Peyer's patch (tissue), 4 donors: ENCODE measurements at regions not wholly inside any gene's neighbourhood (a gene's known extent, or its start where the extent isn't known, plus 50 kb on each side); places are given as distances from the start of the nearest gene placed in this dataset.
"Not testable (repeated sequence)": the region's sequence is repeated elsewhere in the genome, so short reads cannot be mapped to it uniquely, and the experiment has no call there.

ENCODE experiments used
- DNase-seq, 3 donors: peaks; one replicate each; pipeline ENCODE4 v3.0.0-alpha.2; 2017 to 2019
- H3K27ac ChIP-seq, 4 donors: fragments of 200-600 bp; sonication (generic); one replicate each; pipeline ENCODE4 v1.5.1; 2016 to 2019
- H3K27me3 ChIP-seq, 2 donors: fragments of 200-600 bp; sonication (generic); one replicate each; pipeline ENCODE4 v1.5.1; 2019
- H3K36me3 ChIP-seq, 3 donors: fragments of 200-600 bp; sonication (generic); one replicate each; pipeline ENCODE4 v1.5.1; 2016 to 2019
- H3K4me1 ChIP-seq, 4 donors: fragments of 200-600 bp; sonication (generic); one replicate each; pipeline ENCODE4 v1.5.1; 2016 to 2019
- H3K4me3 ChIP-seq, 4 donors: fragments of 200-600 bp; sonication (generic); 1 replicate in 3 of 4; 2 replicates in 1 of 4; pipeline ENCODE4 v1.5.1; 2016 to 2019; ENCODE audit warnings: mild to moderate bottlenecking in 1 of 4
- H3K9me3 ChIP-seq, 4 donors: fragments of 200-600 bp; sonication (generic); one replicate each; pipeline ENCODE4 v1.5.1; 2016 to 2019; ENCODE audit warnings: mild to moderate bottlenecking in 1 of 4
- POLR2A ChIP-seq, 2 donors: fragments of 450-650 bp; IDR thresholded peaks; one replicate each; pipeline ENCODE4 v1.5.1; 2017; ENCODE audit warnings: antibody characterized with exemption in 2 of 2, mild to moderate bottlenecking in 2 of 2, moderate library complexity in 2 of 2
- TF ChIP-seq, protein P1 (sequence below), 6 experiments: fragments of 450-650 bp in 4 of 6; fragments of 200-600 bp in 2 of 6; sonication (generic) in 1 of 6; IDR thresholded peaks; one replicate each; pipeline ENCODE4 v1.5.1; 2017 to 2019; ENCODE audit warnings: antibody characterized with exemption in 6 of 6, mild to moderate bottlenecking in 3 of 6, moderate library complexity in 1 of 6

- Histone ChIP-seq H3K4me1 (no peaks in the 10 kb centered on the region), H3K4me3 (no peak overlapping the region), H3K27me3 (no peaks in the 10 kb centered on the region), H3K36me3 (no peaks in the 10 kb centered on the region), H3K9me3 (no peaks in the 10 kb centered on the region), H3K27ac (no peak overlapping the region)
- no peak for DNase-seq
- TF ChIP-seq POLR2A (IDR thresholded peaks at IDR 0.05), result no peak
- TF ChIP-seq, protein P1, sequence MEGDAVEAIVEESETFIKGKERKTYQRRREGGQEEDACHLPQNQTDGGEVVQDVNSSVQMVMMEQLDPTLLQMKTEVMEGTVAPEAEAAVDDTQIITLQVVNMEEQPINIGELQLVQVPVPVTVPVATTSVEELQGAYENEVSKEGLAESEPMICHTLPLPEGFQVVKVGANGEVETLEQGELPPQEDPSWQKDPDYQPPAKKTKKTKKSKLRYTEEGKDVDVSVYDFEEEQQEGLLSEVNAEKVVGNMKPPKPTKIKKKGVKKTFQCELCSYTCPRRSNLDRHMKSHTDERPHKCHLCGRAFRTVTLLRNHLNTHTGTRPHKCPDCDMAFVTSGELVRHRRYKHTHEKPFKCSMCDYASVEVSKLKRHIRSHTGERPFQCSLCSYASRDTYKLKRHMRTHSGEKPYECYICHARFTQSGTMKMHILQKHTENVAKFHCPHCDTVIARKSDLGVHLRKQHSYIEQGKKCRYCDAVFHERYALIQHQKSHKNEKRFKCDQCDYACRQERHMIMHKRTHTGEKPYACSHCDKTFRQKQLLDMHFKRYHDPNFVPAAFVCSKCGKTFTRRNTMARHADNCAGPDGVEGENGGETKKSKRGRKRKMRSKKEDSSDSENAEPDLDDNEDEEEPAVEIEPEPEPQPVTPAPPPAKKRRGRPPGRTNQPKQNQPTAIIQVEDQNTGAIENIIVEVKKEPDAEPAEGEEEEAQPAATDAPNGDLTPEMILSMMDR (IDR thresholded peaks at IDR 0.05), result no peak
These were observed 79.2 kb upstream of the CEP126 start for GRCh38 chr11:101835506-101836063.

DNA sequence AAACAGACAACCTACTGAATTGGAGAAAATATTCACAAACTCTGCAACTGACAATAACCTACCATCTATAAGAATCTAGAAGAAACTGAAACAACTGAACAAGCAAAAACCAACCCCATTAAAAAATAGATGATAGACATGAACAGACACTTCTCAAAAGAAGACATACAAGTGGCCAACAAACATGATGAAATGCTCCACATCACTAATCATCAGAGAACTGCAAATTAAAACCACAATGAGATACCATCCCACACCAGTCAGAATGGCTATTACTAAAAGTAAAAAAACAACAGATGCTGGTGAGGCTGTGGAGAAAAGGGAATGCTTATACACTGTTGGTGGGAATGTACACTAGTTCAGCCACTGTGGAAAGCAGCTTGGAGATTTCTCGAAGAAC lies 84.3 kb upstream of the CEP126 start:
- H3K27me3 ChIP-seq, H3K36me3 ChIP-seq, H3K4me3 ChIP-seq: not testable (repeated sequence)

GRCh38 chr11:101825531-101825930 lies 89.3 kb upstream of the CEP126 start:
- Histone ChIP-seq H3K9me3 (no peaks in the 10 kb centered on the region), H3K4me3 (no peak overlapping the region), H3K4me1 (no peaks in the 10 kb centered on the region), H3K36me3 (no peaks in the 10 kb centered on the region), H3K27me3 (no peaks in the 10 kb centered on the region), H3K27ac (no peak overlapping the region)
- TF ChIP-seq, protein P1 (IDR thresholded peaks at IDR 0.05), result no peak
- no peak for TF ChIP-seq POLR2A (IDR thresholded peaks at IDR 0.05)
- DNase-seq, result no peak

More for the DNA sequence above, 84.3 kb upstream of the CEP126 start:
- not testable (repeated sequence) for H3K27ac ChIP-seq, H3K4me1 ChIP-seq, H3K9me3 ChIP-seq, DNase-seq

DNA sequence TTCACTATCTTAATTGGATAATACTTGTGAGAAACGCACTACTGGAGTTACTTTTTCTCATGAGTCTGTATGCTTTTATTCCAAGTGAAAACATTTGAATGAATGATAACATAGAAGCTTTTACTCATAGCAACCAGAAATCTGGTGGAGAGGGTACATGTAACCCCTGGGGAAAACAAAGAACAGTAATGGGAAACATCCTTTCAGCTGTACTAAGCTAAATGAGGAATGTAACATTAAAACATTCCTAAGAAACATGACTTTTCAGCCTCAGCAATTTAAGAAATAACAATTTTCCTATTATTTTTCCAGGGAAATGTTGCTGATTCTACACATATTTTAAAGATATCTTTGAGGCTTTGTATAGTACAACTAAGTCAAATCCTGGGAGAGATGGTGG lies 97.2 kb upstream of the CEP126 start:
- Histone ChIP-seq H3K36me3 (no peaks in the 10 kb centered on the region), H3K4me1 (no peaks in the 10 kb centered on the region), H3K9me3 (no peaks in the 10 kb centered on the region), H3K4me3 (no peak overlapping the region), H3K27me3 (no peaks in the 10 kb centered on the region), H3K27ac (no peak overlapping the region)
- no peak for DNase-seq
- TF ChIP-seq, protein P1 (IDR thresholded peaks at IDR 0.05), result no peak
- TF ChIP-seq POLR2A (IDR thresholded peaks at IDR 0.05), result no peak

DNA sequence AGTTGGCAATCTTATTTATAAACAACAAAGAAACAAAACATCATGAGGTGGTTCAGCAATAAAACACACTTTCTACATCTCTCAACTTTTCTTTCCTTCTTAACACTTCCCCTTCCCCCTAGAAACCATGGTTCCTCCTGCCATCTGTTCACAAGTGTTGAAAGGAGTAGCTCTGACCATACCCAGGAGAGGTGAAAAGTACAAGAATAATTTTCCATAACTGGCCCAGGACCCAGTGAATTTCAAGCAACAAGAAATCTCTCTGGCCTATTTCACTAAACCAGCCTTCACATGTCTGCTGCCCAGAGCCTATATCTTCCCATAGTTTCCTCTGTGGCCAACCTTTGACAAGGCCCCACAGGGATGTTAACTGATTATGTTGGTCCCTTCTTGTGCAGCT lies 98.2 kb upstream of the CEP126 start:
- TF ChIP-seq POLR2A (IDR thresholded peaks at IDR 0.05), result no peak
- TF ChIP-seq, protein P1 (IDR thresholded peaks at IDR 0.05), result no peak
- H3K4me1 ChIP-seq, result no peaks in the 10 kb centered on the region
- no peaks in the 10 kb centered on the region for H3K9me3 ChIP-seq
- H3K4me3 ChIP-seq, result no peak overlapping the region
- DNase-seq, result no peak
- H3K36me3 ChIP-seq, result no peaks in the 10 kb centered on the region
- no peak overlapping the region for H3K27ac ChIP-seq
- H3K27me3 ChIP-seq, result no peaks in the 10 kb centered on the region

DNA sequence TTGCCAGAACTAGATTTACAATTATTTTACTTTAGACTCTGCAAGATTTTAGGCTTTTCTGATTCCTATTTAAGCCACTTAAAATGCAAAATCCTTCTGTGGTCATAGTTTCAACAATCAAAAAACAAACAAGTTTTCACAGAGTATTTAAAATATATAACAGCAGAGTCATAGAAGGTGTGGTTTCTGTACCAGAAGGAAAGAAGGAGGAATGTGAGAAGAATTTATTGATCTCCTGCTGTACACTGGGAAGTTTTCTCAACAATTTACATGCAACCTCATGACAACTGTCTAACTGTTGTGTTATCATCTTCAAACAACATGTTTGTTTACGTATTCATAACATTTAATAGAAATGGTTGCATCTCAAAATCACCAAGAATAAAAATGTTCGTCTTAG lies 102.3 kb upstream of the CEP126 start:
- no peak for DNase-seq
- Histone ChIP-seq H3K4me3 (no peak overlapping the region), H3K4me1 (no peaks in the 10 kb centered on the region), H3K27me3 (no peaks in the 10 kb centered on the region), H3K36me3 (no peaks in the 10 kb centered on the region), H3K9me3 (no peaks in the 10 kb centered on the region), H3K27ac (no peak overlapping the region)
- no peak for TF ChIP-seq POLR2A (IDR thresholded peaks at IDR 0.05)
- TF ChIP-seq, protein P1 (IDR thresholded peaks at IDR 0.05), result no peak
